Uterus (tissue), 3 donors: ENCODE measurements at regions not wholly inside any gene's neighbourhood (a gene's known extent, or its start where the extent isn't known, plus 50 kb on each side); places are given as distances from the start of the nearest gene placed in this dataset.

Source experiments
- DNase-seq, 2 donors: peaks; one replicate each; pipeline ENCODE4 v3.0.0-alpha.2; 2019 to 2020
- H3K27ac ChIP-seq, 2 donors: fragments of 200-600 bp; sonication (generic); 1 replicate in 1 of 2; 2 replicates in 1 of 2; pipeline ENCODE4 v1.5.1; 2016 to 2018
- H3K27me3 ChIP-seq, 2 donors: fragments of 200-600 bp; sonication (generic); one replicate each; pipeline ENCODE4 v1.5.1; 2018 to 2019; ENCODE audit warnings: control low read depth in 1 of 2
- H3K36me3 ChIP-seq, 2 donors: fragments of 200-600 bp; sonication (generic); one replicate each; pipeline ENCODE4 v1.5.1; 2019; ENCODE audit warnings: control low read depth in 1 of 2
- H3K4me1 ChIP-seq, 2 donors: fragments of 200-600 bp; sonication (generic); one replicate each; pipeline ENCODE4 v1.5.1; 2018 to 2019; ENCODE audit warnings: control low read depth in 1 of 2
- H3K4me3 ChIP-seq, 2 donors: fragments of 200-600 bp; sonication (generic); 1 replicate in 1 of 2; 2 replicates in 1 of 2; pipeline ENCODE4 v1.5.1; 2018 to 2019; ENCODE audit warnings: mild to moderate bottlenecking in 1 of 2
- H3K9me3 ChIP-seq, 2 donors: fragments of 200-600 bp; sonication (generic); one replicate each; pipeline ENCODE4 v1.5.1; 2019; ENCODE audit warnings: control low read depth in 1 of 2
- CTCF ChIP-seq, 4 experiments: fragments of 200-600 bp in 2 of 4; fragments of 450-650 bp in 2 of 4; sonication (generic) in 2 of 4; IDR thresholded peaks; one replicate each; pipeline ENCODE4 v1.5.1; 2016 to 2019; ENCODE audit warnings: antibody characterized with exemption in 4 of 4, mild to moderate bottlenecking in 2 of 4, moderate library complexity in 1 of 4
- POLR2A ChIP-seq, 2 donors: fragments of 450-650 bp; IDR thresholded peaks; one replicate each; pipeline ENCODE4 v1.6.1; 2016; ENCODE audit warnings: antibody characterized with exemption in 2 of 2, mild to moderate bottlenecking in 1 of 2, moderate library complexity in 1 of 2
- intact Hi-C: fragments of 100-400 bp; cut with DNase I; formaldehyde crosslinking; loops from one replicate; pipeline ENCODE4 v1.15.1; 2023; ENCODE audit warnings: low total_unique reads
- donor health status: DM: yes; HTN: yes; CAD: no.

DNA sequence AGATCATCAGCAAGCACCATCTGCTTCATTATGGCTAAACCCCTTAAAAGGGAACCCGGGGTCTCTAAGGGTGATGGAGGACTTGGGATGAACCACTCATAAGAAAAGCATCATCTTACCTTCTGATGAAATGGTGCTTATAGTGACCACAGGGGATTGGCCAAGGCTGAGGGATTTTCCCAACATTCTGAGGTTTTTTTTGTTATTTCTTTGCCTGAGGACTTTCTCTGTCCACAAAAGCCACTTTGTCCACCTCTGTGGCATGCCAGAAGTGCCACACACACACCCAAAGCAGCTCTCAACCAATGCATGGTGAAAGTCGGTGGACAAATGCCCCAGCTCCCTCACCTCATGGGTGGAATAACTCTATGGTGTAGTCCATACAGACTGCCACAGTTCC is 79.3 kb upstream of the TOP1 start:
- intact Hi-C loops = no loop called here
- TF ChIP-seq CTCF (IDR thresholded peaks at IDR 0.05) = no peak
- no peak for TF ChIP-seq POLR2A (IDR thresholded peaks at IDR 0.05)
- no peaks in the 10 kb centered on the region for H3K36me3 ChIP-seq
- no peaks in the 10 kb centered on the region for H3K9me3 ChIP-seq
- H3K4me3 ChIP-seq = no peak overlapping the region
- no peaks in the 10 kb centered on the region for H3K27me3 ChIP-seq
- H3K27ac ChIP-seq = no peak overlapping the region
- H3K4me1 ChIP-seq = no peaks in the 10 kb centered on the region
- no peak for DNase-seq

DNA sequence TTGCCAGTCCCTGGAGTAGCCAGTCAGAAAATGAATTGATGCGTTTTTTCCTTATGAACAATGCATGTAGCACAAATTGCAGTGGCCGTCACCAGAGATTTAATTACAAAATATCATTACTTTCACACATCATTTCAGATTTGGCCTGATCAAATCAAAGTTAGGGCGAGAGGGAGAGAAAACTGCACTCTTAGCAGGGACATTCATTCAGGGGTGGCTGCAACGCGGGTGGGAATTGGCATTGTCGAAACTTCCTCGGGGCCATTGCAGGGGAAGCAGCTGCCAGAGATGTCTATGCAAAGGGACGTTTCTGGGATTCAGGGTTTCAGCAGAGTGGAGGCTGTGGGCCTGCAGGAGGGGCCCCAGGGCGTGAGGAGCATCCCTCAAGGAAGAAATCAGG is 76.5 kb upstream of the TOP1 start:
- Histone ChIP-seq H3K27ac (no peak overlapping the region), H3K36me3 (no peaks in the 10 kb centered on the region), H3K4me1 (no peaks in the 10 kb centered on the region), H3K9me3 (no peaks in the 10 kb centered on the region), H3K27me3 (no peaks in the 10 kb centered on the region), H3K4me3 (no peak overlapping the region)
- no peak for DNase-seq
- intact Hi-C loops = no loop called here
- TF ChIP-seq CTCF (IDR thresholded peaks at IDR 0.05) = no peak
- no peak for TF ChIP-seq POLR2A (IDR thresholded peaks at IDR 0.05)

- no peak for DNase-seq
- H3K36me3 ChIP-seq = no peaks in the 10 kb centered on the region
- TF ChIP-seq POLR2A (IDR thresholded peaks at IDR 0.05) = no peak
- TF ChIP-seq CTCF (IDR thresholded peaks at IDR 0.05) = no peak
- intact Hi-C loops = no loop called here
- no peak overlapping the region for H3K4me3 ChIP-seq
- no peaks in the 10 kb centered on the region for H3K4me1 ChIP-seq
- H3K9me3 ChIP-seq = no peaks in the 10 kb centered on the region
- H3K27ac ChIP-seq = no peak overlapping the region
- no peaks in the 10 kb centered on the region for H3K27me3 ChIP-seq
These were observed 75.2 kb upstream of the TOP1 start for GRCh38 chr20:40953416-40953815.

DNA sequence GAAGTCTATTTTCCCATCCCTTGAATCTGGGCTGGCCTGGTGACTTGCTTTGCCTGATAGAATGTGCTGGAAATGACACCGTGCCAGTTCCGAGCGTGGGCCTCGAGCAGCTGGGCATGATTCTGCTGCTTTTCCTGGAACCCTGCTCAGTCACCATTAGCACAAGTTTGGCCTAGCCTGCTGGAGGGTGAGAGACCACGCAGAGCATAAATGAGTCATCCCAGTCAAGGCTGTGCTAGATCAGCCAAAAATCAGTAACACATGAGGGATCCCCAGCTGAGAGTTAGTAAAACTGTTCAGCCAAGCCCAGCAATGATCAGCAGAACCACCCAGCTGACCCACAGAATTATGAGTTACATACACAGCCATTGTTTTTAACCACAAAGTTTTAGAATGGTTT is 74.8 kb upstream of the TOP1 start:
- no peak overlapping the region for H3K27ac ChIP-seq
- DNase-seq = no peak
- no peaks in the 10 kb centered on the region for H3K9me3 ChIP-seq
- H3K4me3 ChIP-seq = no peak overlapping the region
- no peaks in the 10 kb centered on the region for H3K4me1 ChIP-seq
- intact Hi-C loops = no loop called here
- H3K27me3 ChIP-seq = no peaks in the 10 kb centered on the region
- TF ChIP-seq POLR2A (IDR thresholded peaks at IDR 0.05) (no peak), CTCF (IDR thresholded peaks at IDR 0.05) (no peak)
- H3K36me3 ChIP-seq = no peaks in the 10 kb centered on the region

GRCh38 chr20:40954521-40955165 is 74.0 kb upstream of the TOP1 start:
- Histone ChIP-seq H3K4me3 (no peak overlapping the region), H3K27ac (no peak overlapping the region), H3K4me1 (no peaks in the 10 kb centered on the region), H3K36me3 (no peaks in the 10 kb centered on the region), H3K9me3 (no peaks in the 10 kb centered on the region), H3K27me3 (no peaks in the 10 kb centered on the region)
- DNase-seq = no peak
- no peak for TF ChIP-seq CTCF (IDR thresholded peaks at IDR 0.05)
- TF ChIP-seq POLR2A (IDR thresholded peaks at IDR 0.05) = no peak
- intact Hi-C loops = no loop called here
